ENCODE measurements at regions not wholly inside any gene's neighbourhood (a gene's known extent, or its start where the extent isn't known, plus 50 kb on each side); places are given as distances from the start of the nearest gene placed in this dataset.
"Not testable (repeated sequence)": the region's sequence is repeated elsewhere in the genome, so short reads cannot be mapped to it uniquely, and the experiment has no call there.

DNA sequence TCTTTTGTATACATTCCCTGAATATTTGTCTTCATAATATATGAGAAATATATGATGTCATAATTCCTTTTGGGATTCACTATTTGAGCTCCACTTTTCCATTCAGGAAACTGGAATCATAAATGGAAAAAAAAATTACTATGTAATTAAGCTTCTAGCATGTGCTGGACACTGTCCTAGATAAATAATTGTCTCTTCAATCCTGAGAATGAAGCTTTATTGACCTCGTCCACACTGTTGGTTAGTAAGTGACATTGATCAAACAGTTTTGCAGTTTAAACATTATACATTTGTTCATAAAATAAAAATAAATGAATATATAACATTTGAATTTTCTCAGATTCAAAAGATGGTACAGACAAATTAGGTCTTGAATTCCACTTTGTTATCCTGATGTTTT, 1691.2 kb downstream of the LRRC4C start:
- TF ChIP-seq, protein P1, sequence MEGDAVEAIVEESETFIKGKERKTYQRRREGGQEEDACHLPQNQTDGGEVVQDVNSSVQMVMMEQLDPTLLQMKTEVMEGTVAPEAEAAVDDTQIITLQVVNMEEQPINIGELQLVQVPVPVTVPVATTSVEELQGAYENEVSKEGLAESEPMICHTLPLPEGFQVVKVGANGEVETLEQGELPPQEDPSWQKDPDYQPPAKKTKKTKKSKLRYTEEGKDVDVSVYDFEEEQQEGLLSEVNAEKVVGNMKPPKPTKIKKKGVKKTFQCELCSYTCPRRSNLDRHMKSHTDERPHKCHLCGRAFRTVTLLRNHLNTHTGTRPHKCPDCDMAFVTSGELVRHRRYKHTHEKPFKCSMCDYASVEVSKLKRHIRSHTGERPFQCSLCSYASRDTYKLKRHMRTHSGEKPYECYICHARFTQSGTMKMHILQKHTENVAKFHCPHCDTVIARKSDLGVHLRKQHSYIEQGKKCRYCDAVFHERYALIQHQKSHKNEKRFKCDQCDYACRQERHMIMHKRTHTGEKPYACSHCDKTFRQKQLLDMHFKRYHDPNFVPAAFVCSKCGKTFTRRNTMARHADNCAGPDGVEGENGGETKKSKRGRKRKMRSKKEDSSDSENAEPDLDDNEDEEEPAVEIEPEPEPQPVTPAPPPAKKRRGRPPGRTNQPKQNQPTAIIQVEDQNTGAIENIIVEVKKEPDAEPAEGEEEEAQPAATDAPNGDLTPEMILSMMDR (IDR thresholded peaks at IDR 0.05): no peak
- ChIA-PET POLR2A (no interaction called here), CTCF (no interaction called here)
- DNase-seq: no peak
- Mint-ChIP-seq H3K27me3 (no peaks in the 10 kb centered on the region), H3K27ac (no peak overlapping the region), H3K4me1 (no peaks in the 10 kb centered on the region), H3K9me3 (peaks cover 10% of the 10 kb centered on the region), H3K36me3 (ENCODE audit: low read depth) (no peaks in the 10 kb centered on the region), H3K4me3 (no peak overlapping the region)
- intact Hi-C loops (cut with micrococcal nuclease): no loop called here
- no peak for ATAC-seq (ENCODE audit: low read depth)

DNA sequence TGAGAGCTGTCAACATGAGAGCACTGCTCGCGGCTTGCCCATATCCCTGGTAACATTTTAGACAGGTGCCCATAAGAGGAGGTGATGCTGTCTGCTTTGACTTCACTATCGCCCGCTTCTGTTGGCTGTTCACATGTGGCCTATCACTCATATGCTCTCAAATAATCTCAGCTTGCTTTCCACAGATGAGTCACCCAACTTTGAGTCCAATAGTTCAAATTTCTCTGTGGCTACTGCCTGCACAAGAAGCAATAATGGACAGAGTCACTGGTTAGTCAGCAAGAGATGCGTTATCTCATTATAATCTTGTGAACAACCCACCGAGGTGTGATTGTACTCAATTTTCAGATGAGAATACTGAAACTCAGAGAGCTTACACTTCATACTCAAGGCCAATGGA, 1714.1 kb downstream of the LRRC4C start:
- POLR2A ChIA-PET: no interaction called here
- no peaks in the 10 kb centered on the region for H3K27me3 Mint-ChIP-seq
- intact Hi-C loops (cut with micrococcal nuclease): no loop called here

DNA sequence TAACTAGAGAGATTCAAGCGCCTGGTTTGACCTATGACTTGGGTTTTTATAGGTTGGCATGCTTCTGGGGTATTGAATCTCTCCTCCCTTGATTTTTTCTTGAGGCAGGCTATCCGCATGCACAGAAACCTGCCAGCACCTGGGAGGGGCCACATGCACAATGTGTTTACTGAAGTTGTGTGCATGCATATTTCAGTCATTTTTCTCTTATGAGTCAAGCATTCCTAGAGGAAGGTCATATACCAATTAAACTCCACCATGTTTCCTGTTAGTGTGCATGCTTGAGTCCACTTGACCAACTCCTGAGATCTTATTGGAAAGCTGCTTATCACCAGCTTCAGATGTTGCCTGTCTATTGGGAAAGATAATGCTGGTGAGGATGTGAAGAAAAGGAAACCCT, 1718.4 kb downstream of the LRRC4C start:
- ATAC-seq (ENCODE audit: low read depth) (no peak), DNase-seq (no peak)
- no peaks in the 10 kb centered on the region for H3K36me3 Mint-ChIP-seq (ENCODE audit: low read depth)
- ChIA-PET POLR2A (no interaction called here), CTCF (no interaction called here)
- H3K9me3 Mint-ChIP-seq: peaks cover 4% of the 10 kb centered on the region
- H3K27ac Mint-ChIP-seq: no peak overlapping the region
- H3K4me3 Mint-ChIP-seq: no peak overlapping the region
- H3K4me1 Mint-ChIP-seq: no peaks in the 10 kb centered on the region
- intact Hi-C loops (cut with micrococcal nuclease): no loop called here
- H3K27me3 Mint-ChIP-seq: no peaks in the 10 kb centered on the region
- TF ChIP-seq, protein P1 (IDR thresholded peaks at IDR 0.05): no peak

More for the DNA sequence above, 1714.1 kb downstream of the LRRC4C start:
- Mint-ChIP-seq H3K36me3 (ENCODE audit: low read depth) (no peaks in the 10 kb centered on the region), H3K9me3 (peaks cover 8% of the 10 kb centered on the region), H3K27ac (no peak overlapping the region), H3K4me1 (no peaks in the 10 kb centered on the region), H3K4me3 (no peak overlapping the region)
- TF ChIP-seq, protein P1 (IDR thresholded peaks at IDR 0.05): no peak
- CTCF ChIA-PET: no interaction called here
- DNase-seq: no peak
- ATAC-seq (ENCODE audit: low read depth): no peak

DNA sequence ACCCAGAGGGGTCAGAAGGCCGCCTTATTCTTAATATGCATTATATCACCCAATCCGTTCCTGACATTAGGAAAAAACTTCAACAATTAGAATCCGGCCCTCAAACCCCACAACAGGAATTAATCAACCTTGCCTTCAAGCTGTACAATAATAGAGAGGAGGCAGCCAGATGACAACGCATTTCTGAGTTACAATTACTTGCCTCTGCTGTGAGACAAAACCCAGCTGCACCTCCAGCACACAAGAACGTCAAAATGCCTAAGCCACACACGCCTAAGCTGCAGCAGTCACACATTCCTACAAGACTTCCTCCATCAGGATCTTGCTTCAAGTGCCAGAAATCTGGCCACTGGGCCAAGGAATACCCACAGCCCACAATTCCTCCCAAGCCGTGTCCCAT, 1723.1 kb downstream of the LRRC4C start:
- ATAC-seq (ENCODE audit: low read depth); H3K36me3 Mint-ChIP-seq (ENCODE audit: low read depth); DNase-seq; H3K4me3 Mint-ChIP-seq; POLR2A ChIA-PET; H3K27me3 Mint-ChIP-seq; CTCF ChIA-PET; intact Hi-C loops (cut with micrococcal nuclease); H3K27ac Mint-ChIP-seq; H3K4me1 Mint-ChIP-seq: not testable (repeated sequence)
- H3K9me3 Mint-ChIP-seq: peaks cover 12% of the 10 kb centered on the region

DNA sequence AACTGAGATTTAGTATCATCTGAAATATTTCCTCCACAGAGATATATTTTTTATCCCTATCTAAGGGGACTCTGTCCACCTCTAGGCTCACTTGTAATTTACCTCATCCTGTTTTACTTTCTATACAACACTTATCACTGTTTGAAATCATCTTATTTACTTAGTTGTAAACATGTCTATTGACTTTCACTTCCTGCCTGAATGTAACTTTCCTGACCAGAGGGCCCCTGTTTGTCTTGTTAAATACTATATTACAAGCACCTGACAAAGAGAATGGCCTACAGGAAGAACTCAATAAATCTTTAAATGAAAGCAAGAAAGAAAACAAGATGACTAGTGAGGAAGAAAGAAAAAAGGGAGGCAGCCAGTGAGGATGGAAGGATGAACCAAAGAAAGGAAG, 1727.5 kb downstream of the LRRC4C start:
- H3K4me1 Mint-ChIP-seq: no peaks in the 10 kb centered on the region
- no peaks in the 10 kb centered on the region for H3K36me3 Mint-ChIP-seq (ENCODE audit: low read depth)
- DNase-seq (no peak), ATAC-seq (ENCODE audit: low read depth) (no peak)
- H3K27ac Mint-ChIP-seq: no peak overlapping the region
- no peaks in the 10 kb centered on the region for H3K27me3 Mint-ChIP-seq
- TF ChIP-seq, protein P1 (IDR thresholded peaks at IDR 0.05): no peak
- intact Hi-C loops (cut with micrococcal nuclease): no loop called here
- ChIA-PET CTCF (no interaction called here), POLR2A (no interaction called here)
- H3K4me3 Mint-ChIP-seq: no peak overlapping the region
- H3K9me3 Mint-ChIP-seq: peaks cover 12% of the 10 kb centered on the region

GRCh38 chr11:39725081-39725480, 1734.4 kb downstream of the LRRC4C start:
- POLR2A ChIA-PET: no interaction called here

More at GRCh38 chr11:39725081-39725480, 1734.4 kb downstream of the LRRC4C start:
- Mint-ChIP-seq H3K4me3 (no peak overlapping the region), H3K9me3 (peaks cover 7% of the 10 kb centered on the region), H3K36me3 (ENCODE audit: low read depth) (no peaks in the 10 kb centered on the region), H3K4me1 (no peaks in the 10 kb centered on the region), H3K27ac (no peak overlapping the region), H3K27me3 (no peaks in the 10 kb centered on the region)
- no peak for ATAC-seq (ENCODE audit: low read depth)
- no peak for DNase-seq
- CTCF ChIA-PET: no interaction called here
- intact Hi-C loops (cut with micrococcal nuclease): no loop called here
- TF ChIP-seq, protein P1 (IDR thresholded peaks at IDR 0.05): no peak

All from activated B cell treated with CpG ODN at 0.5 μM for 24 hours (primary cell).